Dendritic cell treated with granulocyte-macrophage colony-stimulating factor and Interleukin-4, amounts not matched to agents 40 ng/mL and 50 ng/mL, for 4 days (primary cell): ENCODE measurements at regions not wholly inside any gene's neighbourhood (a gene's known extent, or its start where the extent isn't known, plus 50 kb on each side); places are given as distances from the start of the nearest gene placed in this dataset.
A peak's percentile ranks its signal among the peaks of the same experiment; 100 is the strongest.

Experiments used
- H3K27ac Mint-ChIP-seq: one replicate; pipeline ENCODE4 v1.8.0; 2022; ENCODE audit warnings: mild to moderate bottlenecking, mixed read lengths
- H3K27me3 Mint-ChIP-seq: one replicate; pipeline ENCODE4 v1.8.0; 2022; ENCODE audit warnings: mild to moderate bottlenecking, mixed read lengths
- H3K36me3 Mint-ChIP-seq: one replicate; pipeline ENCODE4 v1.8.0; 2022; ENCODE audit warnings: low read depth, mixed read lengths
- H3K4me1 Mint-ChIP-seq: one replicate; pipeline ENCODE4 v1.8.0; 2022; ENCODE audit warnings: low read depth, mixed read lengths
- H3K4me3 Mint-ChIP-seq: one replicate; pipeline ENCODE4 v1.8.0; 2022; ENCODE audit warnings: mild to moderate bottlenecking, moderate library complexity, mixed read lengths
- H3K9me3 Mint-ChIP-seq: one replicate; pipeline ENCODE4 v1.8.0; 2022; ENCODE audit warnings: mixed read lengths
- intact Hi-C: fragments of 100-400 bp; cut with micrococcal nuclease; formaldehyde crosslinking; loops from one replicate; pipeline ENCODE4 v1.15.0; 2022

GRCh38 chr16:66207883-66208265 is 158.6 kb upstream of the CDH5 start:
- H3K4me3 Mint-ChIP-seq, result no peak overlapping the region
- H3K27ac Mint-ChIP-seq, result peak overlapping the region; percentile 91
- intact Hi-C loops, result no loop called here
- H3K36me3 Mint-ChIP-seq, result no peaks in the 10 kb centered on the region
- H3K9me3 Mint-ChIP-seq, result no peaks in the 10 kb centered on the region
- H3K27me3 Mint-ChIP-seq, result no peaks in the 10 kb centered on the region
- peaks cover 48% of the 10 kb centered on the region for H3K4me1 Mint-ChIP-seq

GRCh38 chr16:66207139-66207882 is 159.2 kb upstream of the CDH5 start:
- Mint-ChIP-seq H3K27me3 (no peaks in the 10 kb centered on the region), H3K4me1 (peaks cover 48% of the 10 kb centered on the region), H3K36me3 (no peaks in the 10 kb centered on the region), H3K9me3 (no peaks in the 10 kb centered on the region), H3K4me3 (peak overlapping the region; percentile 28), H3K27ac (peak overlapping the region; percentile 91)
- intact Hi-C loops, result no loop called here

GRCh38 chr16:66206363-66206762 is 160.1 kb upstream of the CDH5 start:
- Mint-ChIP-seq H3K27me3 (no peaks in the 10 kb centered on the region), H3K27ac (peak overlapping the region; percentile 91), H3K9me3 (no peaks in the 10 kb centered on the region), H3K4me3 (no peak overlapping the region), H3K4me1 (peaks cover 48% of the 10 kb centered on the region), H3K36me3 (no peaks in the 10 kb centered on the region)
- intact Hi-C loops, result no loop called here

- H3K27me3 Mint-ChIP-seq, result no peaks in the 10 kb centered on the region
- H3K4me3 Mint-ChIP-seq, result no peak overlapping the region
- peak overlapping the region; percentile 91 for H3K27ac Mint-ChIP-seq
- H3K36me3 Mint-ChIP-seq, result no peaks in the 10 kb centered on the region
- intact Hi-C loops, result no loop called here
- H3K4me1 Mint-ChIP-seq, result peaks cover 48% of the 10 kb centered on the region
- H3K9me3 Mint-ChIP-seq, result no peaks in the 10 kb centered on the region
Observed at GRCh38 chr16:66205287-66206231, 160.9 kb upstream of the CDH5 start.

- peaks cover 56% of the 10 kb centered on the region for H3K4me1 Mint-ChIP-seq
- H3K36me3 Mint-ChIP-seq, result no peaks in the 10 kb centered on the region
- H3K27me3 Mint-ChIP-seq, result no peaks in the 10 kb centered on the region
- intact Hi-C loops, result no loop called here
- H3K9me3 Mint-ChIP-seq, result no peaks in the 10 kb centered on the region
- no peak overlapping the region for H3K27ac Mint-ChIP-seq
- H3K4me3 Mint-ChIP-seq, result no peak overlapping the region
Observed at GRCh38 chr16:66204756-66205155, 161.7 kb upstream of the CDH5 start.

GRCh38 chr16:66203476-66203875 is 163.0 kb upstream of the CDH5 start:
- H3K4me3 Mint-ChIP-seq, result no peak overlapping the region
- H3K27ac Mint-ChIP-seq, result no peak overlapping the region
- H3K27me3 Mint-ChIP-seq, result no peaks in the 10 kb centered on the region
- intact Hi-C loops, result no loop called here
- peaks cover 68% of the 10 kb centered on the region for H3K4me1 Mint-ChIP-seq
- no peaks in the 10 kb centered on the region for H3K36me3 Mint-ChIP-seq
- H3K9me3 Mint-ChIP-seq, result no peaks in the 10 kb centered on the region

GRCh38 chr16:66199189-66199588 is 167.3 kb upstream of the CDH5 start:
- Mint-ChIP-seq H3K27me3 (peaks cover under 1% of the 10 kb centered on the region), H3K27ac (no peak overlapping the region), H3K36me3 (no peaks in the 10 kb centered on the region), H3K9me3 (no peaks in the 10 kb centered on the region), H3K4me1 (peaks cover 32% of the 10 kb centered on the region), H3K4me3 (no peak overlapping the region)
- intact Hi-C loops, result no loop called here

- H3K9me3 Mint-ChIP-seq, result no peaks in the 10 kb centered on the region
- H3K27ac Mint-ChIP-seq, result no peak overlapping the region
- intact Hi-C loops, result no loop called here
- H3K4me1 Mint-ChIP-seq, result peaks cover 31% of the 10 kb centered on the region
- peaks cover 2% of the 10 kb centered on the region for H3K27me3 Mint-ChIP-seq
- H3K4me3 Mint-ChIP-seq, result no peak overlapping the region
- H3K36me3 Mint-ChIP-seq, result no peaks in the 10 kb centered on the region
Observed at GRCh38 chr16:66198641-66199040, 167.8 kb upstream of the CDH5 start.

GRCh38 chr16:66197668-66198278 is 168.7 kb upstream of the CDH5 start:
- H3K4me1 Mint-ChIP-seq, result peaks cover 26% of the 10 kb centered on the region
- peaks cover 2% of the 10 kb centered on the region for H3K27me3 Mint-ChIP-seq
- H3K9me3 Mint-ChIP-seq, result no peaks in the 10 kb centered on the region
- intact Hi-C loops, result no loop called here
- H3K36me3 Mint-ChIP-seq, result no peaks in the 10 kb centered on the region
- H3K4me3 Mint-ChIP-seq, result no peak overlapping the region
- no peak overlapping the region for H3K27ac Mint-ChIP-seq

GRCh38 chr16:66196770-66197169 is 169.7 kb upstream of the CDH5 start:
- no peaks in the 10 kb centered on the region for H3K9me3 Mint-ChIP-seq
- no peaks in the 10 kb centered on the region for H3K36me3 Mint-ChIP-seq
- H3K27me3 Mint-ChIP-seq, result peaks cover 3% of the 10 kb centered on the region
- intact Hi-C loops, result no loop called here
- no peak overlapping the region for H3K27ac Mint-ChIP-seq
- no peak overlapping the region for H3K4me3 Mint-ChIP-seq
- H3K4me1 Mint-ChIP-seq, result peaks cover 26% of the 10 kb centered on the region

GRCh38 chr16:66194866-66195265 is 171.6 kb upstream of the CDH5 start:
- Mint-ChIP-seq H3K4me1 (peaks cover 23% of the 10 kb centered on the region), H3K36me3 (no peaks in the 10 kb centered on the region), H3K4me3 (no peak overlapping the region), H3K27me3 (peaks cover 3% of the 10 kb centered on the region), H3K27ac (no peak overlapping the region), H3K9me3 (no peaks in the 10 kb centered on the region)
- intact Hi-C loops, result no loop called here

- Mint-ChIP-seq H3K27me3 (peaks cover 3% of the 10 kb centered on the region), H3K4me1 (peaks cover 13% of the 10 kb centered on the region), H3K36me3 (no peaks in the 10 kb centered on the region), H3K9me3 (no peaks in the 10 kb centered on the region), H3K27ac (no peak overlapping the region), H3K4me3 (no peak overlapping the region)
- intact Hi-C loops, result no loop called here
Observed at GRCh38 chr16:66193543-66194229, 172.8 kb upstream of the CDH5 start.

- no peaks in the 10 kb centered on the region for H3K36me3 Mint-ChIP-seq
- intact Hi-C loops, result no loop called here
- peaks cover 3% of the 10 kb centered on the region for H3K27me3 Mint-ChIP-seq
- no peak overlapping the region for H3K27ac Mint-ChIP-seq
- no peak overlapping the region for H3K4me3 Mint-ChIP-seq
- H3K9me3 Mint-ChIP-seq, result no peaks in the 10 kb centered on the region
- H3K4me1 Mint-ChIP-seq, result peaks cover 10% of the 10 kb centered on the region
Observed at GRCh38 chr16:66190411-66190810, 176.1 kb upstream of the CDH5 start.
